ENCODE measurements at regions not wholly inside any gene's neighbourhood (a gene's known extent, or its start where the extent isn't known, plus 50 kb on each side); places are given as distances from the start of the nearest gene placed in this dataset.
"Not testable (repeated sequence)": the region's sequence is repeated elsewhere in the genome, so short reads cannot be mapped to it uniquely, and the experiment has no call there.

GRCh38 chr5:104909803-104910202 is 1347.2 kb upstream of the NUDT12 start:
- no peak for DNase-seq (ENCODE audit: low read depth in 2 of 2)

GRCh38 chr5:104904561-104904960 is 1342.0 kb upstream of the NUDT12 start:
- no peak for DNase-seq (ENCODE audit: low read depth in 2 of 2)

- DNase-seq (ENCODE audit: low read depth in 2 of 2), result no peak
Measured at GRCh38 chr5:104903941-104904340, 1341.4 kb upstream of the NUDT12 start.

GRCh38 chr5:104891596-104891995 is 1329.0 kb upstream of the NUDT12 start:
- DNase-seq (ENCODE audit: low read depth in 2 of 2), result no peak

- no peak for DNase-seq (ENCODE audit: low read depth in 2 of 2)
Measured at GRCh38 chr5:104890767-104891166, 1328.2 kb upstream of the NUDT12 start.

GRCh38 chr5:104859437-104859836 is 1296.8 kb upstream of the NUDT12 start:
- DNase-seq (ENCODE audit: low read depth in 2 of 2), result no peak

GRCh38 chr5:104852099-104852498 is 1289.5 kb upstream of the NUDT12 start:
- not testable (repeated sequence) for DNase-seq (ENCODE audit: low read depth in 2 of 2)

- DNase-seq (ENCODE audit: low read depth in 2 of 2), result no peak
Measured at GRCh38 chr5:104845541-104845940, 1283.0 kb upstream of the NUDT12 start.

GRCh38 chr5:104843822-104844221 is 1281.2 kb upstream of the NUDT12 start:
- DNase-seq (ENCODE audit: low read depth in 2 of 2), result no peak

- no peak for DNase-seq (ENCODE audit: low read depth in 2 of 2)
Measured at GRCh38 chr5:104840284-104840683, 1277.7 kb upstream of the NUDT12 start.

GRCh38 chr5:104831515-104831914 is 1268.9 kb upstream of the NUDT12 start:
- not testable (repeated sequence) for DNase-seq (ENCODE audit: low read depth in 2 of 2)

- no peak for DNase-seq (ENCODE audit: low read depth in 2 of 2)
Measured at GRCh38 chr5:104821606-104822005, 1259.0 kb upstream of the NUDT12 start.

- DNase-seq (ENCODE audit: low read depth in 2 of 2), result no peak
Measured at GRCh38 chr5:104817127-104817526, 1254.5 kb upstream of the NUDT12 start.

- DNase-seq (ENCODE audit: low read depth in 2 of 2), result no peak
Measured at GRCh38 chr5:104815212-104815611, 1252.6 kb upstream of the NUDT12 start.

- no peak for DNase-seq (ENCODE audit: low read depth in 2 of 2)
Measured at GRCh38 chr5:104800440-104801048, 1238.0 kb upstream of the NUDT12 start.

- DNase-seq (ENCODE audit: low read depth in 2 of 2), result no peak
Measured at GRCh38 chr5:104793755-104794080, 1231.1 kb upstream of the NUDT12 start.

GRCh38 chr5:104793031-104793754 is 1230.6 kb upstream of the NUDT12 start:
- no peak for DNase-seq (ENCODE audit: low read depth in 2 of 2)

- DNase-seq (ENCODE audit: low read depth in 2 of 2), result no peak
Measured at GRCh38 chr5:104789366-104789765, 1226.8 kb upstream of the NUDT12 start.

- DNase-seq (ENCODE audit: low read depth in 2 of 2), result no peak
Measured at GRCh38 chr5:104785097-104785496, 1222.5 kb upstream of the NUDT12 start.

GRCh38 chr5:104774372-104774771 is 1211.8 kb upstream of the NUDT12 start:
- no peak for DNase-seq (ENCODE audit: low read depth in 2 of 2)

GRCh38 chr5:104764197-104764596 is 1201.6 kb upstream of the NUDT12 start:
- no peak for DNase-seq (ENCODE audit: low read depth in 2 of 2)

GRCh38 chr5:104763216-104763615 is 1200.6 kb upstream of the NUDT12 start:
- no peak for DNase-seq (ENCODE audit: low read depth in 2 of 2)

GRCh38 chr5:104757915-104758314 is 1195.3 kb upstream of the NUDT12 start:
- no peak for DNase-seq (ENCODE audit: low read depth in 2 of 2)

- no peak for DNase-seq (ENCODE audit: low read depth in 2 of 2)
Measured at GRCh38 chr5:104755806-104756205, 1193.2 kb upstream of the NUDT12 start.

Measured in stimulated activated CD8-positive, alpha-beta memory T cell treated with anti-CD3 and anti-CD28 coated beads, Interleukin-2, amount 100 ng/mL, for 48 hours (primary cell).